Fibroblast of mammary gland (primary cell): ENCODE measurements at regions not wholly inside any gene's neighbourhood (a gene's known extent, or its start where the extent isn't known, plus 50 kb on each side); places are given as distances from the start of the nearest gene placed in this dataset.

Source experiments
- DNase-seq: peaks from one replicate; pipeline ENCODE4 v3.0.0-alpha.2; 2010; ENCODE audit warnings: low read depth
- H3K4me3 ChIP-seq: 2 replicates; pipeline ENCODE4 v1.5.1; 2011; ENCODE audit warnings: low read depth, mild to moderate bottlenecking, low read length, moderate library complexity; ENCODE audit not compliant: control insufficient read depth
- TF ChIP-seq, protein P1 (sequence below): conservative IDR thresholded peaks from 2 replicates; pipeline ENCODE4 v1.5.1; 2011; ENCODE audit warnings: low read depth, low read length, inconsistent platforms; ENCODE audit not compliant: control insufficient read depth, insufficient read depth

DNA sequence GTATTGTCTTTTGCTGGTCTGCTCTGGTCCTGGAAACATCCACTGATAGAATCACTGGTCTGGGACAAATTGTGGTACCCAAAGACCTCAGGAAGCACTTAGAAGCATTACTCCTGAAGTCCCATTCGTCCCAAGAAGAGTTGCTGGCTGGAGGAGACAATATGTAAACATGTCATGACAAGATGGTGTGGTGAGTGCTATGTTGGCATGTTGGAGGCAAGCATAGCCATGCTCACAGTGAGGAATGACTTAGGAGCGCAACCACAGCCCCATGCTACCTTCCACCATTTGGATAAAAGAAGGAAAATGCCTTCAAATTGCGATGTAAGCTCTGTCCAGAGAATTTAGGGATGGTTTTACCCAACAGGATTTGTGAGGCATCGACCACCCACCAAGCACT lies 115.8 kb upstream of the STC2 start:
- TF ChIP-seq, protein P1, sequence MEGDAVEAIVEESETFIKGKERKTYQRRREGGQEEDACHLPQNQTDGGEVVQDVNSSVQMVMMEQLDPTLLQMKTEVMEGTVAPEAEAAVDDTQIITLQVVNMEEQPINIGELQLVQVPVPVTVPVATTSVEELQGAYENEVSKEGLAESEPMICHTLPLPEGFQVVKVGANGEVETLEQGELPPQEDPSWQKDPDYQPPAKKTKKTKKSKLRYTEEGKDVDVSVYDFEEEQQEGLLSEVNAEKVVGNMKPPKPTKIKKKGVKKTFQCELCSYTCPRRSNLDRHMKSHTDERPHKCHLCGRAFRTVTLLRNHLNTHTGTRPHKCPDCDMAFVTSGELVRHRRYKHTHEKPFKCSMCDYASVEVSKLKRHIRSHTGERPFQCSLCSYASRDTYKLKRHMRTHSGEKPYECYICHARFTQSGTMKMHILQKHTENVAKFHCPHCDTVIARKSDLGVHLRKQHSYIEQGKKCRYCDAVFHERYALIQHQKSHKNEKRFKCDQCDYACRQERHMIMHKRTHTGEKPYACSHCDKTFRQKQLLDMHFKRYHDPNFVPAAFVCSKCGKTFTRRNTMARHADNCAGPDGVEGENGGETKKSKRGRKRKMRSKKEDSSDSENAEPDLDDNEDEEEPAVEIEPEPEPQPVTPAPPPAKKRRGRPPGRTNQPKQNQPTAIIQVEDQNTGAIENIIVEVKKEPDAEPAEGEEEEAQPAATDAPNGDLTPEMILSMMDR = no peak
- no peak for DNase-seq
- H3K4me3 ChIP-seq = no peak overlapping the region

DNA sequence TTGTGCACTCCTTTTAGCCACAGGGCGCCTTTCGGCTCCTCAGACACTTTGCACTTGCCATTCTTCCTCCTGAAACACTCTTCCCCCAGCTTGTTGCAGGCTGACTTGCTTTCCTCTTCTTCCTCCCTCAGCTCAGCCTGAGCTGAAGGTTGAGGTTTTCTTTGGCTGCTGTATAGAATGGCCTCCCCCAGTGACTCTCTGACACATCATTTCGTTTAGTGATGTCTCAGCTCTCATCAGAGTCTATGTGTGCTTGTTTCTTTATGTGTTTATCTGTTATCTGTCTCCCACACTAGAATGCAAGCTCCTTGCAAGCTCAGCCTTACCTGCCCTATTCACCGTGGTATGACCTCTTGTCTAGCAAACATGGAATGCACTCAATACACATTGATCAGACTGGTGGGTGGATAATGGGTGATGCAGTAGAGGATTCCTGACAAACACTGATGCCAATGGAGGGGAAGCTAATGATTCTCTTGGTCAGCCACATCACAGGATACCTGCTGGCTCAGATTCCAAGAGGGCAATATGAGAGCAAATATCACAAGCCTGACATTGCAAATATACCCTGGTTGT lies 112.9 kb upstream of the STC2 start:
- no peak overlapping the region for H3K4me3 ChIP-seq
- no peak for DNase-seq
- TF ChIP-seq, protein P1 = no peak

GRCh38 chr5:173438951-173439350 lies 110.7 kb upstream of the STC2 start:
- DNase-seq = no peak
- H3K4me3 ChIP-seq = no peak overlapping the region
- TF ChIP-seq, protein P1 = no peak

- H3K4me3 ChIP-seq = peak overlapping the region; percentile 2
- TF ChIP-seq, protein P1 = no peak
- DNase-seq = no peak
Measured at GRCh38 chr5:173435447-173435846, 107.2 kb upstream of the STC2 start.

DNA sequence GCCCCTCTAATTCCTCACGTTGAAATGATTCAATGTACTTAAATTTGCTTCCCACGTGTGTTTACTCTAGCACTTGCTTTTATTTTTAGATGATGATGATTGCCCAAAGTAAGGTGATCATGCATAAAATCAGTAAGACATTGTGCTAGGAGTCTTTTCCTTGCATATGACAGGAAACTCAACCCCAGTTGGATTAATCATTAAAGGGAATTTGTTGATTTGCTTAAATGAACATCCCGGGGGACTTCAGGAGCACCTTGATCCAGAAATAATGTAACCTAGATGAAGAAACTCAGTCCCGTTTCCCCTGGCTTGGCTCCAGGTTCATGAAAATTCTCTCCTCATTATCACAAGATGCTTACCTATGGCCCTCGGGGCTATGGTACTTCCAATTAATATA lies 106.1 kb upstream of the STC2 start:
- TF ChIP-seq, protein P1 = no peak
- no peak for DNase-seq
- H3K4me3 ChIP-seq = no peak overlapping the region

DNA sequence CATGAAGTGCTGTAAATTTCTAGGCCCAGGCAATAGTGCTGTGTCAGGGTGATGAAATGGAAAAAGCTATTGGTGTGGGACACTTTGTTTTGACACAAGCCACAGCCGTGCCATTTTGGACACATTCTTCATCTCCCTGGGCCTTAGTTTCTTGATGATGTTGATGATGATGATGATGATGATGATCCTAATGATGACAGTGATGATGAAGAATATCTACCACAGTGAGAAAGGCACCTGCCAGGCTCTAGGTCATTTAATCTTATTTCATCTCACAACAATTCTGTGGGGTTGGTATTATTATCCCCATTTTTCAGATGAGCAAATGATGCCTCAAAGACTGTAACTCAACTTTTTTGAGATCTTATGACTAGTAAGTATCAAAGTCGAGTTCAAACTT lies 102.2 kb upstream of the STC2 start:
- no peak overlapping the region for H3K4me3 ChIP-seq
- DNase-seq = no peak
- TF ChIP-seq, protein P1 = no peak
